Left ventricle myocardium superior (tissue), 1 donor: ENCODE measurements at regions not wholly inside any gene's neighbourhood (a gene's known extent, or its start where the extent isn't known, plus 50 kb on each side); places are given as distances from the start of the nearest gene placed in this dataset.
A peak's percentile ranks its signal among the peaks of the same experiment; 100 is the strongest.

Source experiments
- ATAC-seq: fragments of 200-7000 bp; cut with Tn5 transposase; one replicate; pipeline ENCODE4 v1.9.1; 2020; ENCODE audit warnings: mild to moderate bottlenecking, moderate library complexity
- DNase-seq: peaks from one replicate; pipeline ENCODE4 v3.0.0-alpha.2; 2020
- intact Hi-C: fragments of 100-400 bp; cut with micrococcal nuclease; formaldehyde crosslinking; loops from one replicate; pipeline ENCODE4 v1.11.0; 2022
- donor health status: DM: no; HTN: yes; CAD: no; lungs with severe emphysema.

GRCh38 chr14:51780741-51781140, 79.7 kb upstream of the GNG2 start:
- no peak for ATAC-seq
- intact Hi-C loops, result no loop called here
- DNase-seq, result no peak

- DNase-seq (no peak), ATAC-seq (no peak)
- intact Hi-C loops, result no loop called here
Observed at GRCh38 chr14:51781381-51781780, 79.0 kb upstream of the GNG2 start.

GRCh38 chr14:51782435-51782834, 78.0 kb upstream of the GNG2 start:
- intact Hi-C loops, result no loop called here
- ATAC-seq (no peak), DNase-seq (no peak)

- intact Hi-C loops, result no loop called here
- ATAC-seq, result peak; percentile 68
- DNase-seq, result no peak
Observed at GRCh38 chr14:51783765-51784164, 76.6 kb upstream of the GNG2 start.

GRCh38 chr14:51784466-51784865, 75.9 kb upstream of the GNG2 start:
- no peak for DNase-seq
- no peak for ATAC-seq
- intact Hi-C loops, result no loop called here

GRCh38 chr14:51786227-51786626, 74.2 kb upstream of the GNG2 start:
- intact Hi-C loops, result no loop called here
- ATAC-seq (no peak), DNase-seq (no peak)

- intact Hi-C loops, result no loop called here
- DNase-seq (no peak), ATAC-seq (no peak)
Observed at GRCh38 chr14:51787352-51787751, 73.1 kb upstream of the GNG2 start.

- no peak for DNase-seq
- intact Hi-C loops, result no loop called here
- no peak for ATAC-seq
Observed at GRCh38 chr14:51789114-51789513, 71.3 kb upstream of the GNG2 start.

- DNase-seq (no peak), ATAC-seq (peak; percentile 15)
- intact Hi-C loops, result no loop called here
Observed at GRCh38 chr14:51789596-51789995, 70.8 kb upstream of the GNG2 start.

- DNase-seq (no peak), ATAC-seq (no peak)
- intact Hi-C loops, result no loop called here
Observed at GRCh38 chr14:51792809-51793208, 67.6 kb upstream of the GNG2 start.

- DNase-seq, result no peak
- ATAC-seq, result no peak
- intact Hi-C loops, result no loop called here
Observed at GRCh38 chr14:51805541-51805940, 54.9 kb upstream of the GNG2 start.

GRCh38 chr14:51806026-51807023, 54.1 kb upstream of the GNG2 start:
- ATAC-seq, result no peak
- no peak for DNase-seq
- intact Hi-C loops, result no loop called here

GRCh38 chr14:51807356-51807755, 53.1 kb upstream of the GNG2 start:
- intact Hi-C loops, result no loop called here
- no peak for ATAC-seq
- no peak for DNase-seq
